K562 (cell line): ENCODE measurements at regions not wholly inside any gene's neighbourhood (a gene's known extent, or its start where the extent isn't known, plus 50 kb on each side); places are given as distances from the start of the nearest gene placed in this dataset.

Experiments used
- BACH1 ChIP-seq: fragments of 200-800 bp; sonication (Bioruptor generic); IDR thresholded peaks from 2 replicates; pipeline ENCODE4 v1.6.1; 2016; ENCODE audit warnings: missing genetic modification characterization, missing compliant biosample characterization
- C11orf30 ChIP-seq: fragments of 450-650 bp; IDR thresholded peaks from 2 replicates; pipeline ENCODE4 v1.6.1; 2016; ENCODE audit warnings: low read depth, mild to moderate bottlenecking
- CHAMP1 ChIP-seq: fragments of 450-650 bp; IDR thresholded peaks from 2 replicates; pipeline ENCODE4 v1.6.1; 2016; ENCODE audit warnings: mild to moderate bottlenecking
- CREB1 ChIP-seq, 2 experiments: sonication (generic) in 1 of 2; formaldehyde crosslinking in 1 of 2; IDR thresholded peaks; 2 replicates each; pipeline versions ENCODE4 v1.6.1 to v1.8.0; 2012 to 2022; ENCODE audit warnings: inconsistent platforms in 1 of 2, mild to moderate bottlenecking in 1 of 2, missing genetic modification reagents in 1 of 2, moderate library complexity in 1 of 2
- CREB5 ChIP-seq: fragments of 250-450 bp; sonication (Bioruptor Pico); IDR thresholded peaks from 2 replicates; pipeline ENCODE4 v1.5.0; 2020; ENCODE audit warnings: mild to moderate bottlenecking
- ELK3 ChIP-seq: fragments of 450-650 bp; formaldehyde crosslinking; IDR thresholded peaks from 2 replicates; pipeline ENCODE4 v1.4.0; 2020; ENCODE audit warnings: mild to moderate bottlenecking
- MCM3 ChIP-seq: fragments of 450-650 bp; IDR thresholded peaks from 2 replicates; pipeline ENCODE4 v1.6.1; 2016
- PHF21A ChIP-seq: fragments of 450-650 bp; IDR thresholded peaks from 2 replicates; pipeline ENCODE4 v1.6.1; 2017; ENCODE audit warnings: low read depth, borderline replicate concordance
- TCFL5 ChIP-seq: fragments of 250-450 bp; sonication (Bioruptor Pico); conservative IDR thresholded peaks from 2 replicates; pipeline ENCODE4 v1.6.1; 2021; ENCODE audit warnings: mild to moderate bottlenecking, moderate library complexity, matching md5 sums
- TSHZ1 ChIP-seq: fragments of 250-450 bp; sonication (Bioruptor Pico); IDR thresholded peaks from 2 replicates; pipeline ENCODE4 v1.4.0; 2020; ENCODE audit warnings: mild to moderate bottlenecking, moderate library complexity
- ZFP36 ChIP-seq: fragments of 150-350 bp; IDR thresholded peaks from 2 replicates; pipeline ENCODE4 v1.6.1; 2018; ENCODE audit warnings: low read length, low read depth; ENCODE audit not compliant: partially characterized antibody
- ZNF232 ChIP-seq: sonication (generic); formaldehyde crosslinking; IDR thresholded peaks from 2 replicates; pipeline ENCODE4 v1.8.0; 2022; ENCODE audit warnings: mild to moderate bottlenecking, missing genetic modification reagents
- ZNF274 ChIP-seq: IDR thresholded peaks from 2 replicates; pipeline ENCODE4 v1.6.1; 2011; ENCODE audit warnings: low read depth, mild to moderate bottlenecking, low read length, moderate library complexity, borderline replicate concordance
- ZNF398 ChIP-seq: fragments of 250-450 bp; sonication (Bioruptor Pico); IDR thresholded peaks from 2 replicates; pipeline ENCODE4 v1.8.0; 2021; ENCODE audit warnings: moderate library complexity, mild to moderate bottlenecking, inconsistent platforms
- ZNF41 ChIP-seq: fragments of 250-450 bp; sonication (Bioruptor Pico); conservative IDR thresholded peaks from 2 replicates; pipeline ENCODE4 v1.4.0; 2020; ENCODE audit warnings: mild to moderate bottlenecking
- ZNF79 ChIP-seq: fragments of 250-450 bp; sonication (Bioruptor Pico); IDR thresholded peaks from 2 replicates; pipeline ENCODE4 v1.4.0; 2020; ENCODE audit warnings: low read depth, mild to moderate bottlenecking, moderate library complexity

- TF ChIP-seq ZNF398 (CRISPR knock-in tag) (peak; percentile 73; the same call in 1 of the 2 replicates), CREB1 (IDR thresholded peaks at IDR 0.05) (0 out of 2 replicates have a peak, but pooled peaks have one; percentile 23), CREB1 (CRISPR knock-in tag; IDR thresholded peaks at IDR 0.05) (no peak), TSHZ1 (CRISPR knock-in tag) (peak; percentile 78; the same call in 1 of the 2 replicates), CHAMP1 (0 out of 2 replicates have a peak, but pooled peaks have one; percentile 39), ZNF79 (CRISPR knock-in tag) (peak; percentile 68; the same call in 1 of the 2 replicates), ZNF232 (CRISPR knock-in tag) (no peak), ZNF41 (CRISPR knock-in tag) (peak; percentile 93), CREB5 (CRISPR knock-in tag) (peak; percentile 91), TCFL5 (CRISPR knock-in tag) (peak; percentile 69; the same call in 1 of the 2 replicates), PHF21A (no peak), ELK3 (CRISPR knock-in tag) (peak; percentile 91), C11orf30 (peak; percentile 76), ZFP36 (no peak), BACH1 (peak; percentile 71; the same call in 1 of the 2 replicates), MCM3 (no peak), ZNF274 (peak; percentile 60; the same call in 1 of the 2 replicates)
Observed at GRCh38 chr17:12438813-12439586, 226.7 kb upstream of the MYOCD start (continued).
